ENCODE measurements at regions not wholly inside any gene's neighbourhood (a gene's known extent, or its start where the extent isn't known, plus 50 kb on each side); places are given as distances from the start of the nearest gene placed in this dataset.
"Not testable (repeated sequence)": the region's sequence is repeated elsewhere in the genome, so short reads cannot be mapped to it uniquely, and the experiment has no call there.

DNA sequence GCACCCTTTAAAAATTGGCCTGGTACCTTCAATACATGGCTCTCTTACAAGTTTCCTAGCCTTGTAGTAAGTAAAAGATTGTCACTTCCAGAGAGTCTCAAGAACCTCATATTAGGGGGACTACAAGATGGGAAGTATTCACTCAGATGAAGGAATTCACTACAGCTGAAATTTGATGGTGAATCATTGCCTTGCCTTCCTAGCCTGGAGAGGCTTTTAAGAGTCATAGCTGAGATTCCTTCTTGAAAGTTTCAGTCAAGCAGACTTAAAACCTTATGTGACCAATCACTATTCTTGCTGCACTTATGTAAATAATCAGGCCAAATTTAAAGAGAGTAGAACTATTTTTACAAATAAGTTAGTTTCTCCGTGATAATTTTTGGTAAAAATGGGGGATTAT, 451.6 kb downstream of the TRHDE start:
- Histone ChIP-seq H3K27me3 (replicated peaks) (no peaks in the 10 kb centered on the region), H3K9me3 (replicated peaks) (no peaks in the 10 kb centered on the region), H3K27ac (no peak overlapping the region), H3K4me3 (no peak overlapping the region), H3K36me3 (no peaks in the 10 kb centered on the region), H3K4me1 (replicated peaks) (no peaks in the 10 kb centered on the region)
- DNase-seq (ENCODE audit: low read depth in 1 of 2, low spot score in 2 of 2), result no peak

DNA sequence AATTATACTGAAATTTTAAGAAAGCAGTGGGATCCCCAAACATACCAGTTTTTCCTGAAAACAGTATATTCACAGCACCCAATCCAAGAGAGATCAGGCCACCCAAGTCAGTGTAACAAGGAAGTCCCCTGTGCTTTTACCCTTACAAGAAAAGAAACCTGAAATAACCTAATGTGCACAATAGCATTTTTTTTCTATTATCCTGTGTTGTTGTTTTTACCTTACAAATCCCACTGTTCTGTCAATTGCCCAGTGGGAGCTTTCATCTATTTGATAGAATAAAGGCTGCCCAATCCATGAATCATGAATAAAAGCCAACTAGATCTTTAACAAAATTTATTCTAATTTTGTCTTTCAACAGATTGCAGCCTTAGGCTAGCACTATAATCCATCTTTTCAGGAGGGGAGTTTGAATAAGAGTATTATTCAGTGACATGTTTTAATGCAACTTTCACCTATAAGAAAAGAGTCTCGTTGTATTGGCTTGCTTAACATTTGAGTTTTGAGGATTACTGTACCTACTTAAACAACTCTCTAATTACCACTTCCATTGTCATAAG, 457.4 kb downstream of the TRHDE start:
- no peak overlapping the region for H3K27ac ChIP-seq
- H3K36me3 ChIP-seq, result no peaks in the 10 kb centered on the region
- H3K4me1 ChIP-seq (replicated peaks), result no peaks in the 10 kb centered on the region
- H3K4me3 ChIP-seq, result no peak overlapping the region
- no peak for DNase-seq (ENCODE audit: low read depth in 1 of 2, low spot score in 2 of 2)
- no peaks in the 10 kb centered on the region for H3K27me3 ChIP-seq (replicated peaks)
- no peaks in the 10 kb centered on the region for H3K9me3 ChIP-seq (replicated peaks)

DNA sequence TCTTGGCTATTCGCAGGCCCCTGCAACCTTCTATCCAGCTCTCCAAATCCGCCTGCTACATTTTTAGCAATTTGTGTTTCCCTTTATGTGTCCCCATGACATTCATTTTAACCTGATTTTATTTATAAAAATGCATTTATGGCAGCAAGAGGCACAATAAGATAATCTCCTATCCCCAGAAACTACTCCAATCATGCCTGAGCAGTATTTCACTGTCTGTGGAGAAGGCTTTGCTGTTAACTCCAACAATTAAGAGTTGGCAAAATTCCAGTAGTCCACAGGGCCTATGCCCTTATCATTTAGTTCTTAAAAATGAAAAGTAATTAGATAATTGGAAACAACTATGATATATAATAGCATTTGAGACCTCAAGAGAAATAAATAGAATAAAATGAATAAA, 462.4 kb downstream of the TRHDE start:
- no peak overlapping the region for H3K27ac ChIP-seq
- no peaks in the 10 kb centered on the region for H3K4me1 ChIP-seq (replicated peaks)
- H3K4me3 ChIP-seq, result no peak overlapping the region
- H3K36me3 ChIP-seq, result no peaks in the 10 kb centered on the region
- DNase-seq (ENCODE audit: low read depth in 1 of 2, low spot score in 2 of 2), result no peak
- H3K9me3 ChIP-seq (replicated peaks), result no peaks in the 10 kb centered on the region
- no peaks in the 10 kb centered on the region for H3K27me3 ChIP-seq (replicated peaks)

DNA sequence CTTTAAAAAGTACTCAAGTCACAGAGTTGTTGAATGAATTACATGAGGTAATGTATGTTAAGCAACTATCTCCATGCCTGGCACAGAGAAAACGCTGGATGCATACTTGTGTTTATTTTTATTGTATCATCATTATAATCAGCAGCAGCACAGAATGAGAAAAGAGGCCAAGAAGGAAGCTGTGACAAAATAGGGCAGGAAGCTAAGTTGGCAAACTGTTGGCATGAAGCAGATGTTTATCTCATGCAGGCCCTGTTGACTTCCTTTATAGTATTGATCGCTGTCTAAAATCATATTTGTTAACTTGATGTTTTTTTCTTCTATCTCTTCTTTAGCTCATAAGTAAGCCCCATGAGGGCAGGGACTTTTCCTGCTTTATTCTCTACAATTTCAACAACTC, 466.6 kb downstream of the TRHDE start:
- H3K4me3 ChIP-seq, result no peak overlapping the region
- no peak for DNase-seq (ENCODE audit: low read depth in 1 of 2, low spot score in 2 of 2)
- H3K27me3 ChIP-seq (replicated peaks), result no peaks in the 10 kb centered on the region
- H3K9me3 ChIP-seq (replicated peaks), result no peaks in the 10 kb centered on the region; the same call in 1 of the 2 replicates
- no peak overlapping the region for H3K27ac ChIP-seq
- H3K36me3 ChIP-seq, result no peaks in the 10 kb centered on the region
- H3K4me1 ChIP-seq (replicated peaks), result no peaks in the 10 kb centered on the region

DNA sequence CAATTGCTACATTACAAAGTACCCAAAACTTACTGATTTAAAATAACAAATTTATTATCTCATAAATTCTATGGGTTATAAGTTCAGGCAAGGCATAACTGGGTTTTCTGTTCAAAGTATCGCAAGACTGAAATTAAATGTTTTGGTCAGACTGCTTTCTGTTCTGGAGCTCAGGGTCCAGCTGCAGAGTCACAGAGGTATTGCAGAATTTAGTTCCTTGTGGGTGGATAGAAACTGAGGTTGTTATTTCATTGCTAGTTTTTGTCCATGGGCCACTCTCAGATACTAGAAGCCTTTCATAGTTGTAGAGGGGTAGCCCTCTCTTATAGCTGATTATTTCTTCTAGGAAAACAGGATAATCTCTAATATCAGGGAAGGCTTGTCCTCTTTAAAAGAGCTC, 467.9 kb downstream of the TRHDE start:
- Histone ChIP-seq H3K9me3 (replicated peaks) (no peaks in the 10 kb centered on the region; the same call in 1 of the 2 replicates), H3K27me3 (replicated peaks) (no peaks in the 10 kb centered on the region), H3K4me1 (replicated peaks) (no peaks in the 10 kb centered on the region), H3K36me3 (no peaks in the 10 kb centered on the region), H3K4me3 (no peak overlapping the region), H3K27ac (no peak overlapping the region)
- DNase-seq (ENCODE audit: low read depth in 1 of 2, low spot score in 2 of 2), result no peak

DNA sequence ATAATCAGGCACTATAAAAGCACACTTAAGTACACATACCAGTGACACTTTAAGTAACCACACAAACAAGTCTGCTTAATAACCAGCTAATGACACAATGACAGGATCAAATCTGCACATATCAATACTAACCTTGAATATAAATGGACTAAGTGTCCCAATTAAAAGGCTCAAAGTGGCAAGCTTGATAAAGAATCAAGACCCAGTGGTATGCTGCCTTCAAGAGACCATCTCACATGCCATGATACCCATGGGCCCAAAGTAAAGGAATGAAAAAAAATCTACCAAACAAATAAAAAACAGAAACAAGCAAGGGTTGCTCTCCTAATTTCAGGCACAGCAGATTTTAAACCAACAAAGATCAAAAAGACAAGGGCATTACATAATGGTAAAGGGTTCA, 470.4 kb downstream of the TRHDE start:
- Histone ChIP-seq H3K36me3 (no peaks in the 10 kb centered on the region), H3K4me3 (no peak overlapping the region), H3K9me3 (replicated peaks) (no peaks in the 10 kb centered on the region; the same call in 1 of the 2 replicates), H3K4me1 (replicated peaks) (no peaks in the 10 kb centered on the region), H3K27ac (no peak overlapping the region), H3K27me3 (replicated peaks) (no peaks in the 10 kb centered on the region)
- DNase-seq (ENCODE audit: low read depth in 1 of 2, low spot score in 2 of 2), result no peak

DNA sequence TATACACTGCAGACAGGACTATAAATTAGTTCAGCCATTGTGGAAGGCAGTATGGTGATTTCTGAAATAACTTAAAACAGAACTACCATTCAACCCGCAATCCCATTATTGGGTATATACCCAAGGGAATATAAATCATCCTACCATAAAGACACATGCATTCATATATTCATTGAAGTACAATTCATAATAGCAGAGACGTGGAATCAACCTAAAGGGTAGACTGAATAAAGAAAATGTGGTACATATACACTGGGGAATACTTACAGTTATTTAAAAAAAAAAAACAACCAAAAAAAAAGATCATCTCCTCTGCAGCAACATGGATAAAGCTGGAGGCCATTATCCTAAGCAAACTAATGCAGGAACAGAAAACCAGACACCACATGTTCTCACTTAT, 473.9 kb downstream of the TRHDE start:
- H3K27me3 ChIP-seq (replicated peaks), result no peaks in the 10 kb centered on the region
- no peaks in the 10 kb centered on the region for H3K36me3 ChIP-seq
- no peaks in the 10 kb centered on the region for H3K4me1 ChIP-seq (replicated peaks)
- DNase-seq (ENCODE audit: low read depth in 1 of 2, low spot score in 2 of 2), result no peak
- H3K27ac ChIP-seq, result no peak overlapping the region
- no peak overlapping the region for H3K4me3 ChIP-seq
- no peaks in the 10 kb centered on the region; the same call in 1 of the 2 replicates for H3K9me3 ChIP-seq (replicated peaks)

DNA sequence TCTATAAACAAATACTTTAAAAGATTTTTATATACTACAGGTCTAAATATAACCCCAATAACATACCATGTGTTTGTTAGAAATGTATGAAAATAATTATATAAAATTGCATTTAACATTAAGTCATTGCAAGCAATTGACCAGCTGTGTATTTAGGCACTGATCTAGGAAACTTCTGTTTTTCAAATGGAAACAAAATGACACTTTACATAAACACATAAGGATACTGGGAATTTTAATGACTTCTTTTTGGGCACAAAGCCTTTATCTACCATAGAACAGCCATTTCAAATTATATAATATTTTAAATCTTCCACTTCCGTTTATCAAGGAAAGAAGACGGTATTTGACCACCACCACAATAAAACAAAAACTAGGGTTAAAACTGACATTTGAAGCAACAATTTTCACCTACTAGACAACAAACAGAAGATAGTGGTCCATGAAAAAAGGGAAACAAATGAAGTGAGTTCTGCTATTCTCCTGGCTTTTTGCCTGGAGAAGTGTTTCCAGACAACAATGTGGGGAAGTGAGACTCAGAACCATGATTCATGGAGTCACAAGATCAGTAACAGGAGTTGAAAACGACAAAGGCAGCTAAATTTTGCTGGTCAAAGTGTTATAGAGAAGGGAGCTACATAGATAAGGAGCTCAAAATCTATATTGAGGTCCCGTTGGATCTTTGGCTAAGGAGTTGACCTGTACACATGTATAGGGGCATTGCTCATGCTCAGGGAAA, 475.1 kb downstream of the TRHDE start:
- DNase-seq (ENCODE audit: low read depth in 1 of 2, low spot score in 2 of 2), result no peak
- Histone ChIP-seq H3K36me3 (no peaks in the 10 kb centered on the region), H3K9me3 (replicated peaks) (no peaks in the 10 kb centered on the region), H3K4me3 (no peak overlapping the region), H3K27ac (no peak overlapping the region), H3K4me1 (replicated peaks) (no peaks in the 10 kb centered on the region), H3K27me3 (replicated peaks) (no peaks in the 10 kb centered on the region)

DNA sequence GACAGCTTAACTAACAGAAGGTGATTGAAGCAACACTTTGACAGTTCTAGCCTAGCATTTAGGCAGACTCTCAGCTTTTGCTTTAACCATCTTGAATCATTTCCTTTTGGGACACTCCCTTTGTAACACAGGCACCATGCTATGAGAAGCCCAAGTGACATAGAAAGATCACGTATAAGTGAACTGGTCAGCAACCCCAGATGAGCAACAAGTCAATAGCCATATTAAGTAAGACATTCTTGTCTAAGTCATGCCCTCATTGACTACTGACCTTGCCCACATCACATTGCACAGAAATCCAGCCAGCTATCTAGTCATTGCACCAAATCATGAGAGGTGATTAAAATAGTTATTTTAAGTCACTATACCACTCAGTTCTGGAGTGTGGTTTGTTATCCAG, 476.8 kb downstream of the TRHDE start:
- Histone ChIP-seq H3K27me3 (replicated peaks) (no peaks in the 10 kb centered on the region), H3K4me1 (replicated peaks) (no peaks in the 10 kb centered on the region), H3K36me3 (no peaks in the 10 kb centered on the region), H3K9me3 (replicated peaks) (0 out of 2 replicates have a peak, but pooled peaks cover 2% of the 10 kb centered on the region), H3K4me3 (no peak overlapping the region), H3K27ac (no peak overlapping the region)
- DNase-seq (ENCODE audit: low read depth in 1 of 2, low spot score in 2 of 2), result no peak

DNA sequence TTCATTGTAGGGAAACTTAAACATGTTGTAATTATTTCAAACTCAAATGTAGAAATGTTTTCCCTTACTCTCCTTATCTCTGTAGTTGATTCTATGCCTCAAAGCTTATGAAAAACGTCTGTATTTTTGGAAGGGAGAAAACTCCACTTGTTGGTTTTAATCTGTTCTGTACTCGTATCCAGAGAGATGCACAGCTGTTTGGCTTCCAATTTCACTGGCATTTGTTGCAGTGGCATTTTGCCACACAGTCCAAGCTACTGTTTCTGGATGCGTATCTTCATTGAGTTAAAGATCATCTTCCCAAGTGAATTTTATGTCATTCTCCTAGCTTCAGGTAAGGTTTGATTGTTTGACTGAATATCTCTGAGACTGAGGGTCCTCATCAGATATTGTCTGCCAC, 481.4 kb downstream of the TRHDE start:
- no peaks in the 10 kb centered on the region for H3K4me1 ChIP-seq (replicated peaks)
- 0 out of 2 replicates have a peak, but pooled peaks cover 2% of the 10 kb centered on the region for H3K9me3 ChIP-seq (replicated peaks)
- H3K27ac ChIP-seq, result no peak overlapping the region
- no peaks in the 10 kb centered on the region for H3K27me3 ChIP-seq (replicated peaks)
- DNase-seq (ENCODE audit: low read depth in 1 of 2, low spot score in 2 of 2), result no peak
- no peaks in the 10 kb centered on the region for H3K36me3 ChIP-seq
- no peak overlapping the region for H3K4me3 ChIP-seq

DNA sequence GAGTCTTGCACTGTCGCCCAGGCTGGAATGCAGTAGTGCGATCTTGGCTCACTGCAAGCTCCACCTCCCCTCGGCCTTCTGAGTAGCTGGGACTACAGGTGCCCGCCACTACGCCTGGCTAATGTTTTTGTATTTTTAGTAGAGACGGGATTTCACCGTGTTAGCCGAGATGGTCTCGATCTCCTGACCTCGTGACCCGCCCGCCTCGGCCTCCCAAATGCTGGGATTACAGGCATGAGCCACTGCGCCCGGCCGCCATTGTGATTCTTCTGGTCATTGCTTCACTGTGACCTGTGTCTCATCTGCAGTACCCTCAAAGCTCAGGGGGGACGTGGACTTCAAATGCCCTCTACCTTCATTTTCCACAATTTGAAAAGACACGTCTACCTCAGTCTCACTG, 481.9 kb downstream of the TRHDE start:
- not testable (repeated sequence) for H3K27ac ChIP-seq; H3K9me3 ChIP-seq (replicated peaks); DNase-seq (ENCODE audit: low read depth in 1 of 2, low spot score in 2 of 2); H3K36me3 ChIP-seq; H3K27me3 ChIP-seq (replicated peaks); H3K4me3 ChIP-seq; H3K4me1 ChIP-seq (replicated peaks)

DNA sequence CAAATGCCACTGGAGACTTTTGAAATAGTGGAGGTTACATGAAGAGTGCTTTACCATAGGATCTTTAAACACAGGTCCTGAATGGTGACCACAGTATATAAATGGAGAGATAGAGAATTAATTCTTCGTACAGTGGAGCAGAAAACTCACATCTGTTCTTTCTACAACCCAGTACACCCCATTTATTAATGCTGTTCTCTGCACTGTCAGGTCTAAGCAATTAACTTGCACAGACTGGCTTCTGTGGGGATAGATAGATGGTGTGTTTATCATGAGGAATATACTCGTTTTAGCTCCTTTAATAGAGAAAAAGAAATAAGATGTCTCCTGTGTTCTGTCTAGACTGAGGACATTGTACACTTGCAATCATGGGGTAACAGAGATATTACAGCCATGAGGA, 494.3 kb downstream of the TRHDE start:
- Histone ChIP-seq H3K4me3 (no peak overlapping the region), H3K27me3 (replicated peaks) (no peaks in the 10 kb centered on the region), H3K9me3 (replicated peaks) (no peaks in the 10 kb centered on the region), H3K36me3 (no peaks in the 10 kb centered on the region), H3K27ac (no peak overlapping the region), H3K4me1 (replicated peaks) (no peaks in the 10 kb centered on the region)
- no peak for DNase-seq (ENCODE audit: low read depth in 1 of 2, low spot score in 2 of 2)

DNA sequence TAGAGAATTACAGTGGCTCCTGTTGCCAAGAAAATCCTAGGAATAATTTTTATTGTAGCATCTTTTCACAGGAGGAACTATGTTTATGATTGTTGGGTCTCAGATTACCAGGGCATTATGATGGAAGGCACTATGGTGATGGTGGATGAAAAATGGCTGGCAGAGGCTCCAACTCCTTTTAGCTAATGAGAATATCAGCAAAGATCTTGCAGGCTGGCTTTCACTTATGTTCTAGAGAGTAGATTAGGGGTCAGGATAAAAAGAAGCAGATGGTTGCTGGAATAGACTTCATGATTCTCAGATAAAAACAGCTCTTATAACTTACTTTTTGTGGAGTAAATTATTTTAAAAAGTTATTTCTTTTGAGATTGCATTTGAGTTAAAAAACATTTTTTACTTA, 501.9 kb downstream of the TRHDE start:
- H3K9me3 ChIP-seq (replicated peaks), result no peaks in the 10 kb centered on the region
- H3K27ac ChIP-seq, result no peak overlapping the region
- H3K4me1 ChIP-seq (replicated peaks), result no peaks in the 10 kb centered on the region
- no peaks in the 10 kb centered on the region for H3K27me3 ChIP-seq (replicated peaks)
- no peak for DNase-seq (ENCODE audit: low read depth in 1 of 2, low spot score in 2 of 2)
- H3K36me3 ChIP-seq, result no peaks in the 10 kb centered on the region
- H3K4me3 ChIP-seq, result no peak overlapping the region

DNA sequence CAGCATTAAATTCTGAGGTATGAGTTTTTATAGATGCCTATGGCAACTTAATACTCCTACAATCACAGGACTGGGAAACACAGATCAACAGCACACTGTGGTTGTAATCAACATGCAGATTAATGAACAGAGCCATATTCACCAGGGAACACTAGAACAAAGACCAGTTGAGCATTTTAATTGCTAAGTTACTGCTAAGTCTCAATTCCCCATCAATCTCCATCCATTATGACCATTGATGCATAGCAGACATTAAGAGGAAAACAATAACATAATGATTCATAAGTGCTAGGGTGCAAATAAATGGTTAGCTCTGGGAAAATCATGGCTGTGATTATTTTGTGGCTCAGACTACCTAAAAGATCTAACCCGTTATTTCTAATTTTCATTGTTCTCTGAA, 505.6 kb downstream of the TRHDE start:
- no peak for DNase-seq (ENCODE audit: low read depth in 1 of 2, low spot score in 2 of 2)
- H3K4me3 ChIP-seq, result no peak overlapping the region
- no peaks in the 10 kb centered on the region for H3K9me3 ChIP-seq (replicated peaks)
- no peaks in the 10 kb centered on the region for H3K36me3 ChIP-seq
- no peak overlapping the region for H3K27ac ChIP-seq
- H3K27me3 ChIP-seq (replicated peaks), result no peaks in the 10 kb centered on the region
- no peaks in the 10 kb centered on the region for H3K4me1 ChIP-seq (replicated peaks)

DNA sequence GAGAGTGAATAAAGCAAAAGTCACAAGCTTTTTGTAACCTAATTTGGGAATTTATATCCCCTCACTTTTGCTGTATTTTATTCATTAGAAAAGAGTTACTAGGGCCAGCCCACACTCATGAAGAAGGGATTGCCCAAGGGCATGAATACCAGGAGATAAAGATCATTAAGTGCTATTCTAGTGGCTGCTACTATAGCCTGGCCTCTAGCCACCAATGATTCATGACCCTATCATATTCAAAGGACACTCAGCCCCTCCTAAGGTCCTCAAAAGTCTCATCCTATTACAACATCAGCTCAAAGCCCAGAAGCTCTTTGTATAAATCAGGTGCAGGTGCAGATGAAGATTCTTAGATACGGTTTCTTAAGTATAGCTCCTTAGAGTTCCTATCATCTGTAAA, 518.1 kb downstream of the TRHDE start:
- Histone ChIP-seq H3K4me3 (no peak overlapping the region), H3K36me3 (no peaks in the 10 kb centered on the region), H3K4me1 (replicated peaks) (no peaks in the 10 kb centered on the region), H3K27me3 (replicated peaks) (no peaks in the 10 kb centered on the region), H3K27ac (no peak overlapping the region), H3K9me3 (replicated peaks) (no peaks in the 10 kb centered on the region)
- no peak for DNase-seq (ENCODE audit: low read depth in 1 of 2, low spot score in 2 of 2)
